NB4 (cell line): ENCODE measurements at regions not wholly inside any gene's neighbourhood (a gene's known extent, or its start where the extent isn't known, plus 50 kb on each side); places are given as distances from the start of the nearest gene placed in this dataset.
"Not testable (repeated sequence)": the region's sequence is repeated elsewhere in the genome, so short reads cannot be mapped to it uniquely, and the experiment has no call there.

ENCODE experiments used
- DNase-seq: peaks from one replicate; pipeline ENCODE4 v3.0.0; 2010; ENCODE audit warnings: low read depth
- H3K4me3 ChIP-seq: one replicate; pipeline ENCODE4 v1.5.1; 2011; ENCODE audit warnings: mild to moderate bottlenecking, low read depth, low read length, moderate library complexity
- MYC ChIP-seq: IDR thresholded peaks from 2 replicates; pipeline ENCODE4 v1.6.1; 2011; ENCODE audit warnings: low read depth, low read length
- POLR2A ChIP-seq: IDR thresholded peaks from 2 replicates; pipeline ENCODE4 v1.6.1; 2011; ENCODE audit warnings: mild to moderate bottlenecking; ENCODE audit not compliant: insufficient read length; ENCODE audit errors: extremely low read depth
- TF ChIP-seq, protein P1 (sequence below): IDR thresholded peaks from 2 replicates; pipeline ENCODE4 v1.6.1; 2011; ENCODE audit warnings: low read depth, low read length
- TF ChIP-seq, protein P2 (sequence below): IDR thresholded peaks from one replicate; pipeline ENCODE4 v1.5.1; 2012; ENCODE audit warnings: low read depth, low read length

DNA sequence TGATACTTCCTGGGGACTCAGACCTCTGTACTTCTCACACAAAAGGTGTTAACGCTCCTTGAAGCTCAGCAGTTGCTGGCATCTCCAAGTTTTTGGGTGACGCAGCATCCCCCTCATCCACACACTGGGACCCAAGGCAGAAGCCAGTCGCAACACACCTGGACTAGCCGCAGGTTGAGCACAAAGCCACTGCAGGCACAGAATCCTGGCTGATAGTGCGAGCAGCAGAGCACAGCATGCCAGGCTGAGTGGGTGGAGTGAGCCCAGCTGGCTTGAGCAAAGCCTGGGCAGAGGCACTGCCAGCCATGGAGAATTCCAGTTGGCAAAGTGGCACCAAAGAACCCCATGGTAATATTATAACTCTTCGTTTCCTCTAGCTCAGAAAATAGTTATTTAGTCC, 873.2 kb upstream of the NDST4 start:
- no peak for DNase-seq
- TF ChIP-seq MYC (no peak), POLR2A (no peak)
- TF ChIP-seq, protein P1, sequence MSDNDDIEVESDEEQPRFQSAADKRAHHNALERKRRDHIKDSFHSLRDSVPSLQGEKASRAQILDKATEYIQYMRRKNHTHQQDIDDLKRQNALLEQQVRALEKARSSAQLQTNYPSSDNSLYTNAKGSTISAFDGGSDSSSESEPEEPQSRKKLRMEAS, result no peak
- TF ChIP-seq, protein P2, sequence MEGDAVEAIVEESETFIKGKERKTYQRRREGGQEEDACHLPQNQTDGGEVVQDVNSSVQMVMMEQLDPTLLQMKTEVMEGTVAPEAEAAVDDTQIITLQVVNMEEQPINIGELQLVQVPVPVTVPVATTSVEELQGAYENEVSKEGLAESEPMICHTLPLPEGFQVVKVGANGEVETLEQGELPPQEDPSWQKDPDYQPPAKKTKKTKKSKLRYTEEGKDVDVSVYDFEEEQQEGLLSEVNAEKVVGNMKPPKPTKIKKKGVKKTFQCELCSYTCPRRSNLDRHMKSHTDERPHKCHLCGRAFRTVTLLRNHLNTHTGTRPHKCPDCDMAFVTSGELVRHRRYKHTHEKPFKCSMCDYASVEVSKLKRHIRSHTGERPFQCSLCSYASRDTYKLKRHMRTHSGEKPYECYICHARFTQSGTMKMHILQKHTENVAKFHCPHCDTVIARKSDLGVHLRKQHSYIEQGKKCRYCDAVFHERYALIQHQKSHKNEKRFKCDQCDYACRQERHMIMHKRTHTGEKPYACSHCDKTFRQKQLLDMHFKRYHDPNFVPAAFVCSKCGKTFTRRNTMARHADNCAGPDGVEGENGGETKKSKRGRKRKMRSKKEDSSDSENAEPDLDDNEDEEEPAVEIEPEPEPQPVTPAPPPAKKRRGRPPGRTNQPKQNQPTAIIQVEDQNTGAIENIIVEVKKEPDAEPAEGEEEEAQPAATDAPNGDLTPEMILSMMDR, result no peak
- no peak overlapping the region for H3K4me3 ChIP-seq

DNA sequence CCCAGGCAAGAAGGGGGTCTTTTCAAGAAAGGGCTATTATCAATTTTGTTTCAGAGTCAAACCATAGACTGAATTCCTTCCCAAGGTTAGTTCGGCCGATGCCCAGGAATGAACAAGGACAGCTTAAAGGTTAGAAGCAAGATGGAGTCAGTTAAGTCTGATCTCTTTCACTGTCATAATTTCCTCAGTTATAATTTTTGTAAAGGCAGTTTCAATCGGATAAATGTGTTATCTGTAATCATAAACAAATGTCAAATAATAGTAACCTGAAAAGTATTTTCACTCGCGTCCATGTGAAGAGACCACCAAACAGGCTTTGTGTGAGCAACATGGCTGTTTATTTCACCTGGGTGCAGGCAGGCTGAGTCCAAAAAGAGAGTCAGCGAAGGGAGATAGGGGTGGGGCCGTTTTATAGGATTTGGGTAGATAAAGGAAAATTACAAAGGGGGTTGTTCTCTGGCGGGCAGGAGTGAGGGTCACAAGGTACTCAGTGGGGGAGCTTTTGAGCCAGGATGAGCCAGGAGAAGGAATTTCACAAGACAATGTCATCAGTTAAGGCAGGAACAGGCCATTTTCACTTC, 862.1 kb upstream of the NDST4 start:
- not testable (repeated sequence) for H3K4me3 ChIP-seq

DNA sequence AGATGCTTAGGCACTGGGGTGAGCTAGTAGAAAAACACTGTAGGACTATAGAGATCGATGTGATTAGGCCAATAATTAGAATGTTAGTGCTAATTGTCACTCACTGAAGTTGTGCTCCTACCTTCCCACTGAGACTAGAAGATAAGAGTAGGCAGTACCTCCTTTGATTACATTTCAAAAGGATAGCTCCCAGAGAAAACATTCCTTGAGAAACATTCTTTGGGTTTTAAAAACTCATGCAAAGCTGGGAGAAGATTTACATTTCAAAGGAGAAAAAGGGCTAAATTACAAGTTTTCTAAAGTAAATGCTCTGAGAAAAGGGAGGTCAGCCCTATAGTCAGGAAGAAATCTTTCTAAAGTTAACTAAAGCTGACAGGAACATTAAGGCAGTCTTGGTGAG, 860.3 kb upstream of the NDST4 start:
- DNase-seq, result no peak
- no peak overlapping the region for H3K4me3 ChIP-seq
- TF ChIP-seq MYC (no peak), POLR2A (no peak)
- TF ChIP-seq, protein P1, result no peak
- TF ChIP-seq, protein P2, result no peak

More for the DNA sequence above, 862.1 kb upstream of the NDST4 start:
- not testable (repeated sequence) for DNase-seq

DNA sequence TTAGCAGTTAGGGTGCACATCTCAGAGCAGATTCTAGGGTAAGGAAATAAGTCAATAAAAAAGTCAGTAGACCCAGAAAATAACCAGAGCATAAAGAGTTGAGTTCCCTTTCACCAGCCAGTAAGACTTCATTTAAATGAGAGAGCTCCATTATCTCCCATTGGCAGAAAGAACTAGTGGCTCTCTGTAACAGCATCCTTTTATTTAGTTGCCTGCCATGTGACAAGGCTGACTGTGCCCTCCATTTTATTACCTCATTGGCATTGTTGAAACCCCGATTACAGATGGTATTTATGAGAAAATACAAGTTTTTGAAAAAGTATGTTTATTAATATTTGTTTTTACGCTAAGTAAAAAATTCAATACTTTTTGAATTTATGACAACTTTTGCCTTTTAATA, 859.5 kb upstream of the NDST4 start:
- no peak for DNase-seq
- no peak for TF ChIP-seq POLR2A
- TF ChIP-seq, protein P1, result no peak
- TF ChIP-seq, protein P2, result no peak
- no peak for TF ChIP-seq MYC
- no peak overlapping the region for H3K4me3 ChIP-seq

DNA sequence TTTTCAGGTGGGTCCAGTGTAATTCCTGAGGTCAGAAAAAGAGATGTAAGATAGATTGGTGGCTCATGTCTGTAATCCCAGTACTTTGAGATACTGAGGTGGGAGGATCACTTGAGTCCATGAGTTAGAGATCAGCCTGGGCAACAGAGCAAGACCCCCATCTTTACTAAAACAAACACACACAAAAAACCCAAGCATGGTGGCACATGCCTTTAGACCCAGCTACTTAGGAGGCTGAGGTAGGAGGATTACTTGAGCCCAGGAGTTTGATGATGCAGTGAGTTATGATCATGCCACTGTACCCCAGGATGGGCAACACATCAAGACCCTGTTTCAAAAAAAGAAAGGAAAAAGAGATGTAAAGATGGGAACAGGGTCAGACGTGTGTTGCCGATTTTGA, 857.4 kb upstream of the NDST4 start:
- DNase-seq, result no peak
- no peak overlapping the region for H3K4me3 ChIP-seq
- TF ChIP-seq POLR2A, result no peak
- no peak for TF ChIP-seq MYC
- TF ChIP-seq, protein P1, result no peak

DNA sequence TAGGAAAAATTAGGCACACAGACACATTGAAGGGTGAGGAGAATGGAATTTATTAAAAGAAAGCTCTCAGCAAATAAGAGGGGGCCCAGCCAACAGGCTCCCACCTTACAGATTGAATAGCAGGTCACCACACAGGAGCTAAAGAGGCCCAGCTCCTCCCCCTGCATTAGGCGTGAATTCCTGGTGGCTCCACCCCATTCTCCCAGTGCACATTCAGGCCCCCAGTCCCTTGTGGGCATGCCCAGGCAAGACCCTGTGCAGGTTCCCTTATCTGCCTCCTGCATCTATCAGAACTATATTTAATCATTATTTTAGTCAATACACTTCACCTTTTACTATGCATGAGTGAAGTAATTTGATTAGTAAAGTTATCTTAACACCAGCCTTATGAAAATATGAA, 856.3 kb upstream of the NDST4 start:
- TF ChIP-seq, protein P2, result no peak
- TF ChIP-seq MYC (no peak), POLR2A (no peak)
- TF ChIP-seq, protein P1, result no peak
- DNase-seq, result no peak
- H3K4me3 ChIP-seq, result no peak overlapping the region

DNA sequence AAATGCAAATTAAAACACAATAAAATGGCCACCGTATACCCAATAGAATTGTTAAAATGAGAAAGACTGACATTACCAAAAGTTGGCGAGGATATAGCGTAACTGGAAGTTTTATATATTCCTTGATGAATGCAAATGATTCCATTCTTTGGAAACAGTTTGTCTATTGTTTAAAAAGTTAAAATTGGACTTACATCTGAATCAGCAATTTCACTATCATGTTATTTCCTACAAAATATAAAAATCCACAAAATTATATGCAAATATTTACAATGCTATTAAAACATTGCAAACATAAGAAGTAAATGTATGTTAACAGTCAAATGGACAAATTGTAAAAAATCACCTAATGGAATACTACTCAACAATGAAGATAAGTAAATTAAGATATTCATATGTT, 852.2 kb upstream of the NDST4 start:
- DNase-seq, result no peak
- H3K4me3 ChIP-seq, result no peak overlapping the region
- TF ChIP-seq POLR2A (no peak), MYC (no peak)
- TF ChIP-seq, protein P2, result no peak
- TF ChIP-seq, protein P1, result no peak

DNA sequence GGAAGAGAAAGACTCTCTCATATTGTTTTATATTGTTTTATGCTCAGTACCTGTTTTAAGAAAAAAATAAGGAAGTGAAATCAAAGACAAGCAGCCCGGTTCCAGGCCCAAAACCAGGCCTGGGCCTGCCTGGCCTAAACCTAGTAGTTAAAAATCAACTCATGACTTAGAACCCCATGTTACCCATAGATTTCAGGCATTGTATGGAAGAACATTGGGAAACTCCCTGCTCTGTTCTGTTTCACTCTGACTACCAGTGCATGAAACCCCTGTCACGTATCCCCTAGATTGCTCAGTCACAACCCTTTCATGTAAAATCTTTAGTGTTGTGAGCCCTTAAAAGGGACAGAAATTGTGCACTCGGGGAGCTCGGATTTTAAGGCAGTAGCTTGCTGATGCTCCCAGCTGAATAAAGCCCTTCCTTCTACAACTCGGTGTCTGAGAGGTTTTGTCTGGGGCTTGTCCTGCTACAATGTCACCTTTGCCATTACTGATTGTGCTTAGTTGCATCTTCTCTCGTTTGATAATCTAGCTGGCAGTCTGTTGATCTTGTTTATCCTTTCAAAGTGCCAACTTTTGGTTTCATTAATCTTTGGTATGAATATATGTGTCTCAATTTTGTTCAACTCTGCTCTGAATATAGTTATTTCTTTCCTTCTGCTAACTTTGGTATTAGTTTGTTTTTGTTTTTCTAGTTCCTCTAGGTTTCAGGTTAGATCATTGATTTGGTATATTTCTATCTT, 842.8 kb upstream of the NDST4 start:
- DNase-seq, result not testable (repeated sequence)

More for the DNA sequence above, 842.8 kb upstream of the NDST4 start:
- H3K4me3 ChIP-seq, result not testable (repeated sequence)
